GM12891 (cell line): ENCODE measurements at regions not wholly inside any gene's neighbourhood (a gene's known extent, or its start where the extent isn't known, plus 50 kb on each side); places are given as distances from the start of the nearest gene placed in this dataset.

Source experiments
- POLR2A ChIP-seq: IDR thresholded peaks from 2 replicates; pipeline ENCODE4 v1.6.1; 2011; ENCODE audit warnings: low read depth, low read length, control low read depth
- POLR2AphosphoS5 ChIP-seq: IDR thresholded peaks from 2 replicates; pipeline ENCODE4 v1.6.1; 2011; ENCODE audit warnings: low read depth, low read length, control low read depth

- TF ChIP-seq POLR2AphosphoS5 (no peak), POLR2A (no peak)
Observed at GRCh38 chr6:9537381-9537780, 877.5 kb downstream of the TFAP2A start.
